ENCODE measurements at regions not wholly inside any gene's neighbourhood (a gene's known extent, or its start where the extent isn't known, plus 50 kb on each side); places are given as distances from the start of the nearest gene placed in this dataset.

GRCh38 chr14:22479132-22479531 is 109.9 kb downstream of the DAD1 start:
- TF ChIP-seq CTCF (IDR thresholded peaks at IDR 0.05) = no peak
- TF ChIP-seq POLR2AphosphoS5 (IDR thresholded peaks at IDR 0.05) = no peak
- no peak for TF ChIP-seq POLR2A (IDR thresholded peaks at IDR 0.05)
- no peak for TF ChIP-seq EP300 (IDR thresholded peaks at IDR 0.05)
